KMS-11 (cell line): ENCODE measurements at regions not wholly inside any gene's neighbourhood (a gene's known extent, or its start where the extent isn't known, plus 50 kb on each side); places are given as distances from the start of the nearest gene placed in this dataset.

Experiments used
- H2AFZ ChIP-seq: fragments of 200-600 bp; sonication (generic); 2 replicates; pipeline ENCODE4 v1.6.1; 2016; ENCODE audit warnings: antibody characterized with exemption, mixed run types, low read depth
- H3K27ac ChIP-seq: fragments of 200-600 bp; sonication (generic); 2 replicates; pipeline ENCODE4 v1.6.1; 2016; ENCODE audit warnings: mild to moderate bottlenecking, mixed run types
- H3K27me3 ChIP-seq: fragments of 200-600 bp; sonication (generic); 2 replicates; pipeline ENCODE4 v1.6.1; 2017; ENCODE audit warnings: mild to moderate bottlenecking, low read depth, mixed run types, moderate library complexity; ENCODE audit not compliant: insufficient read depth
- H3K36me3 ChIP-seq: fragments of 200-600 bp; sonication (generic); 2 replicates; pipeline ENCODE4 v1.6.1; 2017; ENCODE audit warnings: mild to moderate bottlenecking, mixed run types; ENCODE audit not compliant: insufficient read depth
- H3K4me1 ChIP-seq: fragments of 200-600 bp; sonication (generic); 2 replicates; pipeline ENCODE4 v1.6.1; 2016; ENCODE audit warnings: mild to moderate bottlenecking, low read depth, mixed run types; ENCODE audit not compliant: poor library complexity, severe bottlenecking
- H3K4me2 ChIP-seq: fragments of 200-600 bp; sonication (generic); 2 replicates; pipeline ENCODE4 v1.7.0; 2016; ENCODE audit warnings: mild to moderate bottlenecking, mixed run types
- H3K4me3 ChIP-seq: fragments of 200-600 bp; sonication (generic); IDR thresholded peaks from 2 replicates; pipeline ENCODE4 v1.6.1; 2017; ENCODE audit warnings: low read depth, low read length, mixed read lengths; ENCODE audit not compliant: insufficient read depth
- H3K79me2 ChIP-seq: fragments of 200-600 bp; sonication (generic); 2 replicates; pipeline ENCODE4 v1.6.1; 2016; ENCODE audit warnings: low read depth, mixed run types; ENCODE audit not compliant: insufficient read depth
- H3K9ac ChIP-seq: fragments of 200-600 bp; sonication (generic); 2 replicates; pipeline ENCODE4 v1.6.1; 2016; ENCODE audit warnings: mild to moderate bottlenecking, mixed run types
- H4K20me1 ChIP-seq: fragments of 200-600 bp; sonication (generic); 2 replicates; pipeline ENCODE4 v1.6.1; 2016; ENCODE audit warnings: mild to moderate bottlenecking, mixed run types; ENCODE audit not compliant: insufficient read depth
- CTCF ChIP-seq: fragments of 200-600 bp; sonication (generic); conservative IDR thresholded peaks from 2 replicates; pipeline ENCODE4 v1.6.1; 2017; ENCODE audit warnings: low read depth, mild to moderate bottlenecking, antibody characterized with exemption, low read length, moderate library complexity, mixed read lengths

GRCh38 chrX:22366166-22366702, 93.5 kb downstream of the CBLL2 start:
- Histone ChIP-seq H3K79me2 (no peaks in the 10 kb centered on the region), H3K4me1 (no peaks in the 10 kb centered on the region), H3K4me3 (no peak overlapping the region), H3K36me3 (no peaks in the 10 kb centered on the region), H4K20me1 (no peaks in the 10 kb centered on the region), H3K9ac (no peak overlapping the region), H3K4me2 (no peak overlapping the region), H2AFZ (no peak overlapping the region), H3K27ac (no peak overlapping the region), H3K27me3 (no peaks in the 10 kb centered on the region)
- no peak for TF ChIP-seq CTCF

GRCh38 chrX:22366906-22367305, 94.2 kb downstream of the CBLL2 start:
- Histone ChIP-seq H3K36me3 (no peaks in the 10 kb centered on the region), H3K79me2 (no peaks in the 10 kb centered on the region), H3K4me2 (no peak overlapping the region), H4K20me1 (no peaks in the 10 kb centered on the region), H3K27me3 (no peaks in the 10 kb centered on the region), H3K4me1 (no peaks in the 10 kb centered on the region), H3K9ac (no peak overlapping the region), H2AFZ (no peak overlapping the region), H3K27ac (no peak overlapping the region), H3K4me3 (no peak overlapping the region)
- TF ChIP-seq CTCF, result no peak

- H3K27ac ChIP-seq, result no peak overlapping the region
- H3K4me3 ChIP-seq, result no peak overlapping the region
- TF ChIP-seq CTCF, result no peak
- H3K4me2 ChIP-seq, result no peak overlapping the region
- H3K36me3 ChIP-seq, result no peaks in the 10 kb centered on the region
- H3K4me1 ChIP-seq, result no peaks in the 10 kb centered on the region
- H3K9ac ChIP-seq, result no peak overlapping the region
- no peaks in the 10 kb centered on the region for H4K20me1 ChIP-seq
- H2AFZ ChIP-seq, result no peak overlapping the region
- no peaks in the 10 kb centered on the region for H3K27me3 ChIP-seq
- no peaks in the 10 kb centered on the region for H3K79me2 ChIP-seq
Observed at GRCh38 chrX:22373094-22373493, 100.4 kb downstream of the CBLL2 start.

- Histone ChIP-seq H3K79me2 (no peaks in the 10 kb centered on the region), H4K20me1 (no peaks in the 10 kb centered on the region), H3K4me1 (no peaks in the 10 kb centered on the region), H3K27ac (no peak overlapping the region), H3K4me2 (no peak overlapping the region), H2AFZ (no peak overlapping the region), H3K4me3 (no peak overlapping the region), H3K9ac (no peak overlapping the region), H3K36me3 (no peaks in the 10 kb centered on the region), H3K27me3 (no peaks in the 10 kb centered on the region)
- no peak for TF ChIP-seq CTCF
Observed at GRCh38 chrX:22373766-22374165, 101.1 kb downstream of the CBLL2 start.
